Activated naive CD8-positive, alpha-beta T cell treated with anti-CD3 and anti-CD28 coated beads, Interleukin-2, amount 50 U/mL, for 16 hours (primary cell): ENCODE measurements at regions not wholly inside any gene's neighbourhood (a gene's known extent, or its start where the extent isn't known, plus 50 kb on each side); places are given as distances from the start of the nearest gene placed in this dataset.
"Not testable (repeated sequence)": the region's sequence is repeated elsewhere in the genome, so short reads cannot be mapped to it uniquely, and the experiment has no call there.

Experiments
- DNase-seq: peaks from one replicate; pipeline ENCODE4 v3.0.0-alpha.2; 2020; ENCODE audit warnings: low read depth, low spot score

DNA sequence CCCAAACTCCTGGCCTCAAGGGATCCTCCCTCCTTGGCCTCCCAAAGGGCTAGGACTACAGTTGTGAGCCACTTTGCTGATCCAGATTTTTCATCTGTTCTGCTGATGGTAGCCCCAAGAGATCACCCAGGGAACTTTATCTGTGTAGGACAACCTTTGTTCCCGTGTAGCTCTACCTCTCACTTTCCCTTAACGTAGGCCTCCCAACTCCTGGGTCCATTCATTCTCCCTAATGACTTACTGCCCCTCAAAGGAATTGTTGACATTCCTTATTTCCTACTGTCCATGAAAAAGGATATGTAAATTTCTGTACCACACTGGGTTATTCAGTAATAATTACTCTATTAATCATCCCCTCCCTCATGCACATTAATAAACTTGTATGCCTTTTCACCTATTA is 51.0 kb upstream of the PHF24 start:
- no peak for DNase-seq

DNA sequence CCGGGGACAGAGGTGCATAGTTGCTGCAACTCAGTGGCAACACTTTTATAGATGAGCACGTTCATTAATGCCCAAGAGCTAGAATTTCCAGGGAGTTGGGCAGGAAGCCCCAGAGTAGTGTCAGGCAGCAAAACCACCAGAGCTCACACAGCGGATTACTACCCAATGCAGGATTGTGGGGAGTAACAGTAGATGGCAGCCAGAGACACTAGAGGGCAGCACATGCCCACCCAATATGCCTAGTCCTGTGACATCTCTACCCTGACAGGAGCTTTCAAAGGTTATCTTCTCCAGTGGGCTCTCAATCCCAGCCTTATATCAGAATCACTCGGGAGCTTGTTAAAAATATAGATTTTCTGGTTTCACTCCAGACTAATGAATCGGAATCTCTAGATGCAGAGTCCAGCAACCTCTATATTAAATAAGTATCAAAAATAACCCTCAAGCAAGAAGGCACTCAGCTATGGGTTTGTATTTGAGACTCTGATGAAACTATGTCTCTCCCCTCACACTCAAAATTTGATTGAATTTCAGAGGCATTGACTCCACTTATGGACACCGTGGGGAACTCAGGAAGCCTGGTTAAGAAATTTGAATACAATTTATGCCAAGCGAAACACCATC is 58.4 kb upstream of the PHF24 start:
- peak; percentile 76 for DNase-seq

DNA sequence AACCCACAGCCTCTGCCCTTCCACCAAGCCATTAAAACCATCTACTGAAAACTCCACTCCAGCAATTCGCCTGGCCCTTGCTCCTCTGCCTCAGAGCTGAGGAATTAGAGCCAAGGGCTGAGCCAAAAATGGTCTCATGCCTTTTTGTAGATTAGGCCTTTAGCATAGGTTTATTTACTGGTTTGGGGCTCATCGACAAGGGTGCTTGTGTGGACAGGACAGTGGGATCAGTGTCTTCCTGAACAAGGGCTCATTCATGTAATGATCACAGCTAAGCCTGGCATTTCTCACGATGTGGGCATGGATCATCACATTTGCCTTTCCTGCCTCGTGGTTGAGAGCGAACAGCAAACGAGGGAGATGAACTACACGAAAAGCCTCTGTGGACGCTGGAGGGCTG is 59.2 kb upstream of the PHF24 start:
- DNase-seq = no peak

DNA sequence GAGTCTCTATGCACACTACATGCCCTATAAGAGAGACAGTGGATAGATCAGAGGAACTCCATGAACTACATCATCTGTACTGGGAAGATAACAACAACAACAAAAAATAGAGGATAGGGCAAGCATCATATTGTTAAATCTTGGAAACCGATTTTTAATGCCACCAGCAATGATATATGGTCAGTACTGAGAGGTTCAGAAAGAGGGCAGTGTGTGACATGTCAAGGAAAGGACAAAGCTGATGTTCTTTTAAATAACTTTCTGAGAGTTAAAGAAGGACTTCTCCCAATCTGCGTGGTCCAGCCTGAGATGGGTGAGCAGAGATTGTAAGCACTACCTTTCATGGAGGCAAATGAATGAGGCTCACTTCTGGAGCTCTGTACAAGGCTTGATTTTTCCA is 62.0 kb upstream of the PHF24 start:
- no peak for DNase-seq

DNA sequence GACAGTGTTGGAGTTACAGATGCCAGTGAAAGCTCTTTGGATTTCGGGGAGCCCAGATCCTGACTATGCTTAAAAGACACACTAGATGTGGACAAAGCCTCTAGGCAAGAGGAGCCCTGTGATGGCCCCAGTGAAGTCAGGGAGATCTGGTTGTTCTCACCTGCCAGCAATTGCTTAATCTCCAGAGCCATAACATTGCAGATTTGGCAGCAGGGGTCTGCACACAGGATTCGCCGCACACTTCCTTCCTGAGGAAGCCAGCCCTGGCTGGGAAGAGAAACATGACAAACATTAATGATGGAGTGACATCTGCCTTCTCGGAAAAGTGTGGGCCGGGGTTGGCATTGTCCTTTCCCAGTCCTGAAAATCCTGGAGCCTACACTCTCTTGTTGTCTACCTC is 65.2 kb upstream of the PHF24 start:
- DNase-seq = no peak

DNA sequence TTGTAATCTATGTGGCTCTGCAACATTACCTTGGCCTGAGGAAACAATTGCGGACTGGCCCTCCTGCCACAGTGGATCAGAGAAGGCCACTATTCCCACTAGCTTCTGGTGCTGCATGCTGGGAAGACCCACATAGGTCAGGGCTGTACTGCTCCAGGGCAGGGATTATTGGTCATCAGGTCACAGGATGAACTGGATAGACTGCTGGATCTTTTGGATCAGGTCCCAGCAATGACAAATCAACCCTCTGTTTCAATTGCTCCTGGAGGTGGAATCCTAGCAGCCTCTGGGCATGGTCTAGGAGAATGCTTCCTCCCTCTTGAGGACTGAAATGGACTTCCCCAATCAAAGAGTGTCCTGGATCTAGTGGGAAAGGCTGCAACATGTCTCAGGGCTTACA is 66.7 kb upstream of the PHF24 start:
- DNase-seq = no peak

DNA sequence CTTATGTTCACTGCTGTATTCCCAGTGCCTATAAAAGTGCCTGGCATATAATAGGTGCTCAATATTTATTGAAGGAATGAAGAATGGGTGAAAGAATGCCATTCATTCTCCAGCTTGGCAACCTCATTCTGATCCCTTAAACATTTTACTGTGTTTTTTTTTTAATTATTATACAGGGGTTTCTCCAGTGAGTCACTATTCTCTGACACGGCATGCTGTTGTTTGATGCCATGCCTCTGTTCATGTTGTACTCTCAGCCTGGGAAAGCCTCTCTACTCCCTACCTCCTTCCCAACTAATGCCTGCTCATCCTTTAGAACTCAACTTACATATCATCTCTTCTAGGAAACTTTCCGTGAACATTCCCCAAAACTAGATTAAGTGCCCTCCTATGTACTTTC is 70.2 kb upstream of the PHF24 start:
- DNase-seq = no peak

DNA sequence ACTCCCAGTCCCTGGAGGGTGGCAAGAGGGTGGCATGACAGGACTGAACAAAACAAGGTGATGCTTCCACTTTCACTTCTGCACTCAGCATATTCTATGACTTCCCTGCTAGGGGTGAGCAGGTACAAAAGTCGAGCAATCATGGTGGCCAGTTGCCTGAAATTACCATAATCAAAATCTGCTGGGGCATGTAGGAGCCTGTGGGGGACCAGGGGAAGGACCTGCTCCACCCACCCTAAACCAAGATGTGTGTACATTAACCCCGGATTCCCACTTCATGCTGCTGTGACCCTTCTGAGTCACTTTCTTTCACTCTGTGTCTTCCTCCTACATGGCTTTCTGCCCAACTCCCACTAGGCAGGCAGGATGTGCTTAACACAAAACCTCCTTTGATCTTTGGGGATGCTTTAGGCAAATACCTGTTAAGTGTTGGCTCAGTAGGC is 73.3 kb upstream of the PHF24 start:
- DNase-seq = no peak

DNA sequence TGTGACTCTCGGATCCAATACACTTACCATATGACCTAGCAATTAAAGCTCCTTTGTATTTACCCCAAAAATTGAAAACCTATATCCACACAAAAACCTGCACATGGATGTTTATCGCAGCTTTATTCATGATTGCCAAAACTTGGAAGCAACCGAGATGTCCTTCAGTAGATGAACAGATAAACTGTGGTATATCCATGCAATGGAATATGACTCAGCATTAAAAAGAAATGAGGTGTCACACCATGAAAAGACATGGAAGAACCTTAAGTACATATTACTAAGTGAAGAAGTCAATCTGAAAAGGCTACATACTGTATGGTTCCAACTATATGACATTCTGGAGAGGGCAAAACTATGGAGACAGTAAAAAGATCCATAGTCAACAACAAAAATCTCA is 82.0 kb upstream of the PHF24 start:
- DNase-seq = no peak

DNA sequence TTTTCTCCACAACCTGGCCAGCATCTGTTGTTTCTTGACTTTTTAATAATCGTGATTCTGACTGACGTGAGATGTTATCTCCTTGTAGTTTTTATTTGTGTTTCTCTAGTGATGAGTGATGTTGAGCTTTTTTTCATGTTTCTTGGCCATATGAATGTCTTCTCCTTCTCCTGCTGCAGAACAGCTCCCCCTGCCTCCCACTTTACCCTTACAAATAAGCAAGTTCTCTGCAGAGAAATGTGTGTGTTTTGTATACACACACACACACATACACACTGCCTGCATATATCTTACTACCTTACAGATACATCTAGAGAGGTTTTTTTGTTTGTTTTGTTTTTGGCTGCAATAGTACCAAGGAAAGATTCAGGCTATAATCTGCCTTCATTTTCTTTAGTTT is 88.7 kb upstream of the PHF24 start:
- DNase-seq = no peak

DNA sequence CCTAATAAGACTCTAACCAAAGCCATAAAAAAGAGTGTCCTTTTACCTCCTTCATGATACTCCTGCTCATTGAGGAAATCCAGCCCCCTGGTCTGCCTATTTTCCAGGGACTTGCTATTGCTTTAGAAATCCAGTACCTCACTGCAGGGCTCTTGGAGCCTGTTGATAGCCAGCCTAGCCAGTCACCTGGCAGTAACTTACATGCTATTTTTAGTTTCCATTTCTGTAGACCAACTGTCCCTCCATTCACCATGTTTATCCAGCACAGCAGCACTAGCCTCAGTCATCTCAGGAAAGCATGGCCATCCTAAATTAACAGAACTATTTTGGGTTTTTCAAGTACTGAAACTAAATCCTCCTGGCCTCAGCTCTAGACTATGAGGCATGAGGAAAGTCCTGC is 91.5 kb upstream of the PHF24 start:
- DNase-seq = no peak

DNA sequence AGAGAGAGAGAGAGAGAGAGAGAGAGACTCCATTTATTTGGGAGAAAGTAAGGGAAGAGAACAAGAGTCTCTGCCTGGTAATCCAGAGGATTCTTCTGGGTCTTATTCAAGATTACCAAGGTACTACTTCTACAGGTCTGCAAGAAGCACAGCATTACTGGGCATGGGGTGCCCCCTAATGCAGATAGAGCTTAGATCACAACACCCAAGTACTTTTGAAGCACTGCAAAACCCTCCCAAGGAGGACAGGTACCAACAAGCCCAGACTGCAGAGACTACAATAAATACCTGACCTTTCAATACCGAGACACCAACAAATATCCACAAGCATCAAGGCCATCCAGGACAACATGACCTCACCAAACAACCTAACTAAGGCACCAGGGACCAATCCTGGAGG is 94.7 kb upstream of the PHF24 start:
- no peak for DNase-seq

DNA sequence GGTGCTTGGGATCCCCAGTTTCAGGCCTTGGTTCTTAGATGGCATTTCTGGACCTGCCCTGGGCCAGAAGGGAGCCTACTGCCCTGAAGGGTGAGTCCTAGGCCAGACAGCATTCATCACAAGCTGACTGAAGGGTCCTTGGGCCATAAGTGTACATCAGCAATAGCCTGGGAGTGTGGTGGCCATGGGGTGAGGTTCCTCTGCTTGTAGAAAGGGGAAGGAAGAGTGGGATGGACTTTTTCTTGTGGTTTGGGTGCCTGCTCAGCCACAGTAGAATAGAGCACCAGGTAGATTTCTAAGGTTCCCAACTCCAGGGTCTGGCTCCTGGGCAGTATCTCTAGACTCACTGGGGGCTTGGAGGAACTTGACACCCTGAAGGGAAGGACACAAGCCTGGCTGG is 95.2 kb upstream of the PHF24 start:
- no peak for DNase-seq

DNA sequence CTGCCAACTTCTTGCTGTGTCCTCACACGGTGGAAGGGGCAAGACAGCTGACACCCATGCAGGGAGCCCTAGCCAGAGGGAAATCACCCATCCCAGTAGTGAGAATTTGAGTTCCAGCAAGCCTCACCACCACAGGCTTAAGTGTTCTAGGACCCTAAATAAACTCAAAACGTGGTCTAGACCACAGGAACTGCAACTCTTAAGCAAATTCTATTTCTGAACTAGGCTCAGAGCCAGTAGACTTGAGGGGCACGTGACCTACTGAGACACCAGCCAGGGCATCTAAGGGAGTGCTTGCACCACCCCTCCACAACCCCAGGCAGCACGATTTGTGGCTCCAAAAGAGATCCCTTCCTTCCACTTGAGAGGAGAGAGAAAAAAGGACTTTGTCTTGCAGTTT is 96.0 kb upstream of the PHF24 start:
- DNase-seq = no peak

DNA sequence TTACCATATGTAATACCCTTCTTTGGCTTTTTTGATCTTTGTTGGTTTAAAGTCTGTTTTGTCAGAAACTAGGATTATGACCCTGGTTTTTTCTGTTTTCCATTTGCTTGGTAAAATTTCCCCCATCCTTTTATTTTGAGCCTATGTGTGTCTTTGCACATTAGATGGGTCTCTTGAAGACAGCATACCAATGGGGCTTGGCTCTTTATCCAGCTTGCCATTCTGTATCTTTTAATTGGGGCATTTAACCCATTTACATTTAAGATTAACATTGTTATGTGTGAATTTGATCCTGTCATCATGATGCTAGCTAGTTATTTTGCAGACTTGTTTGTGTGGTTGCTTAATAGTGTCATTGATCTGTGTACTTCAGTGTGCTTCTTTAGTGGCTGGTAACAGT is 103.1 kb upstream of the PHF24 start:
- DNase-seq = not testable (repeated sequence)

DNA sequence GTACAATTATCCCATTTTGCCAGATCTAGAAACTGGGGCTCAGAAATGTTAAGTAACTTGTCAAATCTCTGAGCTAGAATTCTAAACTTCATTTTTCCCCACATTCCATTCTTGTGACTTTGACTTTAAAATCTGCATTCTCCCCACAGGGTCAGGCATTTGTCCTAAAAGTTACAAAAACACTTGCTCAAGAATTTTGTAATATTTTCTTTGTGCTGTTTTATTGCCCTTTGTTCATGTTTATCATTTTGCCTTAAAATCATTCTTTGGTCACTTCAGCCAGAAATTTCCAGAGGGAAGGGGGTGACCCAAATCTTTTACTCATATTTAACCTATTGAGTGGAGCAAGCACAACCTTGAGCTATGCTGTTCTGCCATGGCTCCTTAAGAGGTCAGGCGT is 120.1 kb upstream of the CCL21 start:
- no peak for DNase-seq

DNA sequence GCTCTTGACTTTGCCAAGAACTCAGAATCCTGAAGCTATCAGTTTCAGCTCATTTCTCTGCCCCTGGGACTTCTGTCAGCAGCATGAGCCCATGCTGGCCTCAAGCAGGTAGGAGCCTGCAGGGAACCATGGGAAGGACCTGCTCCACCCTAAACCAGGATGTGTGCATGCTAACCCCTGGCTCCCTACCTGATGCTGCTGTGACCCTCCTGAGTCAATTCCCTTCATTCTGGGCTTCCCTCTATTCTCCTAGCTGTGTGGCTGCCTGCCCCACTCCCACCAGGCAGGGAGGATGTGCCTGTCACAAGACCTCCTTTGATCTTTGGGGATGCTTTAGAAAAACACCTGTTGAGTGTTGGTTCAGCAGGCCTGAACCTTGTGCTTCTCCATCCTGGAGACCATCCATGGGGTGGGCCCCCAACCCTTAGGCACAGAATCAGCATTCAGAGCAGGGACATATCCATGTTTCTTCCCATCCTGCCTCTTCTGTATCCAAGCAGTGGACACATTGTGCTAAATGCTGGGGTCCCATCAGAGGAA is 117.1 kb upstream of the CCL21 start:
- no peak for DNase-seq

DNA sequence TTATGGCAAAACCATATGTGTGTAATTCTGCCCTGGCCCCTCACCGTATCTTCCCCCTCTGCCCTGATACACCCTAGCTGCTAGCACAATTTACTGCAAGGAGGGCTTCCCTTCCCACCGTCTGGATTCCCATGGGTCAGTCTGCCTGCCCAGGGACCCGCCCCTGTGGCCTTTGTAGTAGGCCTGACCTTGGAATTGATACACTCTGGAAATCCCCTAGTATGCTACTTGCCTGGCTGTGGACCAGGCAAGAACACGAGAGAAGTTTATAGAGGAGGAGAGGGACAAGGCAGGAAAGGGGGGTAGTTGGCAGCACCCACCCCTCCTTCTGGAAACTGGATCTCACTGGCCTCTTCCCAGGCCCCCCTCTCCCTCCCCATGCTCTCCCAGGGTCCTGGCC is 115.8 kb upstream of the CCL21 start:
- no peak for DNase-seq

DNA sequence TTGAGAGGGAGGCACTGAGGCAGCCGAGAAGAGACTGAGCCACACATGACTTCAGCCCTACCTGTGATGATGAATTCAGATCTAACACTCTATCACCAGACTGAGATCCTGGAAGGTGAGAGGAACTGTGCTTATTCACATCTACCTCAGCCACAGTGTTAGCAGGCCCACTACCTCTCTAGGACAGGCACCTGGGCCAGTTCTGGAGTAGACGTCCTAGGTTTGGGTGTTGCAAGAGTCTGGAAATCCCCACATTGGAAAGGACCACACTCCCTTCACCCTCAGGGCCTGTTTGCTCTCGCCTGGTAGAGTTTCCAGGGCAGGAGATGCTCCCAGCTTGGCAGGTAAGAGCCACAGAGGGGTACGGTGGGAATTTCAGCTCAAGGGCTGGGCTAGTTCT is 113.8 kb upstream of the CCL21 start:
- DNase-seq = no peak

DNA sequence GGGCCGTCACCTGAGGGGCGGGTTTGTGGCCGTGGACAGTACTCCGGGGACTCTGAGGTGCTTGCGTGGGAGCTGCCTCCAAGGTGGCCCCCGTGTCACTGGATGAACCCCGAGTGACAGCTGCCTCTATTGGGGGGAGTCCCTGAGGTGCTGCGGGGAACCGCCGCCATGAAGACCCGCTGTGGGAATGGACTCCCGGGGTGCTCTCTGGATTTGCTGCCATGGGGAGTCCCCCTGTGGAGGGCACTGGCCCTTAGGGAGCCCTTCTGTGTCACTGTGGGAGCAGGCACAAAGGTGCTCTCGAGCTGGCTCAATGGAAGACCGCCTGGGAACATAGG is 100.2 kb upstream of the CCL21 start:
- DNase-seq = no peak

DNA sequence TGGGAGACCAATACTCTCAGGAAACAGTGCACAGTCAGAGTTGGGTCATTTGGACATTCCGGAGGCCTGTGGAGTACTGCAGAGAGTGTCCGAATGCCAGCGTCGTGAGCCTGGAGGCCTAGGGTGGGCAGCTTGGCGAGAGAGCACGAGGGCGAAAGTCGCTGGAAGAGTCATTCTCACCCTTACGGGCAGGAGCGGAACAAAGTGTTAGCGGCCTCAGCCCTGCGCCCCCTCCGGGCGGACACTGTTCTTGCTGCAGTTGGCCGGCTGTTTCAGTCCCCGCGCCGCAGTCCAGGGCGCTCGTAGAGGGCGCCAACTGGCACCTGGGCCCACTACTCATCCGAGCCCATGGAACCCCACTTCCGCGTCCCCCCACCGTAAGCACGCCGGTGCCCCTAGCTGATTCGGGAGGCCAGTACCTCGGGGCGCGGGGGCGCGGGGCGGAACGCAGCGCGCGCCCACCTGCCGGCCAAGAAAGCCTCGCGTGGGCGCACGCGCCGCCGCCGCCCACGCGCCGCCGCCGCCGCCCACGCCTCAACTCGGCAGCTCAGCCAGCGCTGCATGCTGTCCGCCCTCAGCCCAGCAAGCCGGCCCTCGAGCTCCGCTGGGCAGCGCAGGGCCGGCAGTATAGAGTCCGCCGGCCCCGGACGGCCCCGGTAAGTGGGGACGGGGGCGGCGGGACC is 99.7 kb upstream of the CCL21 start:
- no peak for DNase-seq

DNA sequence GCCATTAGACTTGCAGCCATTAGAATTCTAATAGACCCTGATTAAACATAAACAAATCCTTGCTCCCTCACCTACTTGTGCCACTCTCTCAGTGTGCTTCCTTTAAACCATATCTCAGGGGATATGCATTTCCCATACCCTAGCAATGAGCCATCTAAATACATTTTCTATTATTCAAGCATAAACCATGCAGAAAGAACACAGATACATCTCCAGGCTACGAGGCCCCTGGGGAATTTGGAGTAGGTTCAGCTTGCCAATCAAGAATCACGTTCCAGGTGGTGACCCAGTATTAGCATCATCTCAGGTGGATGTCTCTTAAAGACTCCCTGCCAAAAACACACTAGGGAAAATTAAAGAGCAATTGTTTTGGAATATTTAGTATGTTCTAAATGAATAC is 93.0 kb upstream of the CCL21 start:
- DNase-seq = no peak

DNA sequence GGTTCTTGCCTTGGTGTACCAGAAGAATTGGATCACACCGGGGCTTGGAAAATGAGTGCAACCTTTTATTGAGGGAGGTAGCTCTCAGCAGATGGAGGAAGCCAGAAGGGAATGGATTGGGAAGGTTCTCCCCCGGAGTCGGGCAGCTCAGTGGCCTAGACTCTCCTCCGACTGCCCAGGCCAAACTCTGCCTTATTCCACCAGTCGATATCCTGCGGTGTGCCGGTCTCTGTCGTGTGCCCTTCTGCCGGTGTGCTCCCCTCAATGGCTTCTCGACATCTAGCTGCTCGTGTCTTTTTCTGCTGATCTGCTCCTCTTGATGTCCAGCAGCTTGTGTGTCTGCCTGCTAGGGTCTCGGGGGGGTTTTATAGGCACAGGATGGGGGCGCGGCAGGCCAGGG is 87.4 kb upstream of the CCL21 start:
- DNase-seq = no peak

DNA sequence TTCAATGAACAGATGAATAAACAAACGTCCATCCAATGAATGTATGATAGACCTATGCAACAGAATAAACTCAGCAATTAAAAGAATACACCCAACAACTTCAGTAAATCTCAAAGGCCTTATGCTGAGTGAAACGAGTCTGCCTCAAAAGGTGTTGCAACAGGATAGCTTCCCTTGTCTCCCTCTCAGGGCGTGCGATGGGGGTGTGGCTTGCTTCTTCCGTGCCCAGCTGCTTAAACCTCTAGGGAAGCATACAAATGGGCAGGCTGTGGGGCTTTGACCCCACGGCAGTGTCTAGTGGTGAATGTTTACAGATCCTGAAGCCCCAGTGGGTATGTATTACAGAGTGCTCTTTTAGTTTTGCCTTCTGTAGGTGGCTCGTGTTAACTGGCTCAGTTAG is 87.0 kb upstream of the CCL21 start:
- no peak for DNase-seq
